ENCODE measurements at regions not wholly inside any gene's neighbourhood (a gene's known extent, or its start where the extent isn't known, plus 50 kb on each side); places are given as distances from the start of the nearest gene placed in this dataset.

DNA sequence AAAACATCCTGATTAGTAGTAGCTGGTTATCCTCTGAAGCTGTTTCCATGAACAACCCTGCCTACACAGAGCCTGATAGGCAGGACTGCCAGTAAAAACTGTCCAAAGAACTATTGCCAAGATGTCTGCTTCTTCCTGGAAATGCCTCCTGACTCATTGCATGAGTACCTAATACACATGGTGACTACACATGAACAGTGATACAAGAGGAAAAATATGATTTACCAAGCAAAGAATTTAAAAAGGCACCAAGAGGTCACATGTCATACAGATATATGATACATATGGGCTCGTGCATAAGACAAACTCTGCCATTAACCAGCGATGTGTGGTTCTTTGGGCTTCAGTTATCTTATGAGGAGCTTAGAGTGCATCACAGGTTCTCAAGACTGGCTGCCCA is 552.3 kb downstream of the SLC16A7 start:
- no peak for TF ChIP-seq EP300 (IDR thresholded peaks at IDR 0.05)
- TF ChIP-seq CTCF (IDR thresholded peaks at IDR 0.05), result no peak
- no peak for TF ChIP-seq POLR2A (IDR thresholded peaks at IDR 0.05)

Data from sigmoid colon (tissue), 4 donors.